DOHH2 (cell line): ENCODE measurements at regions not wholly inside any gene's neighbourhood (a gene's known extent, or its start where the extent isn't known, plus 50 kb on each side); places are given as distances from the start of the nearest gene placed in this dataset.

Experiments used
- CTCF ChIP-seq: fragments of 200-600 bp; sonication (generic); IDR thresholded peaks from one replicate; pipeline ENCODE4 v1.5.1; 2014; ENCODE audit warnings: antibody characterized with exemption, mild to moderate bottlenecking, low read depth, low read length; ENCODE audit not compliant: poor library complexity, severe bottlenecking
- EZH2phosphoT487 ChIP-seq: fragments of 200-600 bp; sonication (generic); IDR thresholded peaks from 2 replicates; pipeline ENCODE4 v1.6.1; 2017; ENCODE audit warnings: borderline replicate concordance, mild to moderate bottlenecking, antibody characterized with exemption, low read length, moderate library complexity, mixed read lengths

DNA sequence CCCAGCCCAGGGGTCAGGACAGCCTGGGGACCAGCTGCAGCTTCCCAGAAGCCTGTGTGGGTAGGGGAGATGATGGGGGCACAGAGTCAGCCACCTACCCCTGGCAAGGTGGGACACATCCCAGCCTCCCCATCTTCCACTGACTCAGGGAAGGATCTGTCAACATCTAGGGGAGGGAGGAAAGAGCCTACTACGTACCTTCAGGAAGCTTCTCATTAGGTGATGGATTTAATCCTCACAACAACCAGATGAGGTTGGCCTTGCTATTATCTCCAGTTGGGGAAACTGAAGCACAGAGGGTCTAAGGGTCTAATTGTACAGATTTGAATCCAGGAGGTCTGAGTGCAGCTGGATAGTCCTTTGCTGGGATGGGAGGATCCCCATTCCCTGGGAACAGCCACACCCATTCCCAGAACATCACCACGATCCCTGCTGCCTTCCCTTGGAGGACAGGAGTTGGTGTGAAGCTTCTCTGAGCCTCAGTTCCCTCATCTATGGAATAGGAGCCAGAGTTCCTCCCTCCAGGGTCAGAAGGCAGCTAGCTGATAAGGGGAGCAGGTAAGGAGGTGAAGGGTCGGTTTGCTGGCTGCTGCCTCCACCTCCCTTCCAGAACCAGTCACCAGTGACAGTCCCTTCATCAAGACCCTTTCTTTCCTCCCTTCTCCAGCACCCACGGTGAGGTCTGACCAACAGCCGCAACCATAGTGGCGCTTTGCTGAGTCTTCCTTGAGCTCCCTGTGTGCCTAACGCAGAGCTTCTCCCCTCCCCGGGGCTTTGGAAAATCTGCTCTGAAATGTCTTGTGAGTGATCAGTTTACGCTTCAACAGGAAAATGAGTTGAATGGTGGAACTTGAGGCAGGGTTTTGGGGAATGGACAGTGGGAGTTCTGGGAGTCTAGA, 56.8 kb downstream of the CEBPB start:
- no peak for TF ChIP-seq CTCF
- TF ChIP-seq EZH2phosphoT487, result no peak
